Type B pancreatic cell (in vitro differentiated cells): ENCODE measurements at regions not wholly inside any gene's neighbourhood (a gene's known extent, or its start where the extent isn't known, plus 50 kb on each side); places are given as distances from the start of the nearest gene placed in this dataset.

ENCODE experiments used
- DNase-seq: peaks from one replicate; pipeline ENCODE4 v3.0.0; 2021; ENCODE audit warnings: mixed read lengths; ENCODE audit not compliant: unreplicated experiment; ENCODE audit errors: extremely low spot score
- H3K27ac Mint-ChIP-seq: 2 replicates; pipeline ENCODE4 v1.8.0; 2021; ENCODE audit warnings: mild to moderate bottlenecking, mixed read lengths
- H3K27me3 Mint-ChIP-seq: 2 replicates; pipeline ENCODE4 v1.8.0; 2021; ENCODE audit warnings: mixed read lengths
- H3K36me3 Mint-ChIP-seq: 2 replicates; pipeline ENCODE4 v1.8.0; 2021; ENCODE audit warnings: mixed read lengths
- H3K4me1 Mint-ChIP-seq: one replicate; pipeline ENCODE4 v1.8.0; 2021; ENCODE audit warnings: mixed read lengths; ENCODE audit not compliant: unreplicated experiment
- H3K4me3 Mint-ChIP-seq: 2 replicates; pipeline ENCODE4 v1.8.0; 2021; ENCODE audit warnings: mild to moderate bottlenecking, mixed read lengths
- H3K9me3 Mint-ChIP-seq: 2 replicates; pipeline ENCODE4 v1.8.0; 2021; ENCODE audit warnings: mixed read lengths
- TF ChIP-seq, protein P1 (sequence below): fragments of 200-600 bp; sonication (generic); conservative IDR thresholded peaks from 2 replicates; pipeline ENCODE4 v1.5.0; 2021; ENCODE audit warnings: antibody characterized with exemption, mild to moderate bottlenecking

DNA sequence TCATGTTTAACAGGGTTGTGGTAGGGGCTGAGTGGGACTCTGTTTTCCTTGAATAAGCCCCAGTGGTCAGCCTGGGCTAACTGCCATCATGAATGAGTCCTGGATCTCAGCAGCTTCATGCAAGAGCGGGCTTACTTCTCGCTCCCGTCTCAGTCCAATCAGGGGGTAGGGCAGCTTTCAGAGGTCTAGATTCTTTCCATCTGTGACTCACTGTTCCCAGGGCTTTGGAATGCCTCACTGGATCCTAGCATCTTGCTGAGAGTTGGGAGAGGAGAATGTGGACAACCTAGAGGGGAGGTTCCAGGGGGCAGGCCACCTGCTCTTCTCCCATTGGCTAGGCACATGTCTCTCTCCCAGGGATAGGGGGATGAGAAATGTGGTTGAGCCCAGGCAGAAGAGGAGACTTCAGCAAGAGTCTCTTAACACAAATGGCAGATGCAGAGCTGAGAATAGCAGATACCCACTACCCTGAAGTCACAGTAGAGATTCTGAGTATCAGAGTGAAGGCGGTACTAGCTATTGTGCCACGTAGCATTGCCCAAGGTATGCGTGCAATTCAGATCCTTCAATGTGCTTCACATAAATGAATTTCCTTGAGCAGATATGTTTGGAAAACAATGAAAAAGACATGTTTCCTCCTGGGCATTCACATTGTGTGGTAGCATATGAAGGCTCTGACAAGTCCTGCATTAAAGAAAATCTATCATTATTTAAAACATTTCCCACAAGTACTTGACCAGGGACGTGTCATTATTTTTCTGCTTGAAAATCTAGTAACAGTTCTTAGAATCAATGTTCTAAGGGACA is 257.7 kb upstream of the PROK2 start:
- H3K4me3 Mint-ChIP-seq, result no peak overlapping the region
- H3K9me3 Mint-ChIP-seq, result peaks cover 2% of the 10 kb centered on the region
- TF ChIP-seq, protein P1, sequence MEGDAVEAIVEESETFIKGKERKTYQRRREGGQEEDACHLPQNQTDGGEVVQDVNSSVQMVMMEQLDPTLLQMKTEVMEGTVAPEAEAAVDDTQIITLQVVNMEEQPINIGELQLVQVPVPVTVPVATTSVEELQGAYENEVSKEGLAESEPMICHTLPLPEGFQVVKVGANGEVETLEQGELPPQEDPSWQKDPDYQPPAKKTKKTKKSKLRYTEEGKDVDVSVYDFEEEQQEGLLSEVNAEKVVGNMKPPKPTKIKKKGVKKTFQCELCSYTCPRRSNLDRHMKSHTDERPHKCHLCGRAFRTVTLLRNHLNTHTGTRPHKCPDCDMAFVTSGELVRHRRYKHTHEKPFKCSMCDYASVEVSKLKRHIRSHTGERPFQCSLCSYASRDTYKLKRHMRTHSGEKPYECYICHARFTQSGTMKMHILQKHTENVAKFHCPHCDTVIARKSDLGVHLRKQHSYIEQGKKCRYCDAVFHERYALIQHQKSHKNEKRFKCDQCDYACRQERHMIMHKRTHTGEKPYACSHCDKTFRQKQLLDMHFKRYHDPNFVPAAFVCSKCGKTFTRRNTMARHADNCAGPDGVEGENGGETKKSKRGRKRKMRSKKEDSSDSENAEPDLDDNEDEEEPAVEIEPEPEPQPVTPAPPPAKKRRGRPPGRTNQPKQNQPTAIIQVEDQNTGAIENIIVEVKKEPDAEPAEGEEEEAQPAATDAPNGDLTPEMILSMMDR, result no peak
- no peak overlapping the region for H3K27ac Mint-ChIP-seq
- peaks cover 22% of the 10 kb centered on the region for H3K27me3 Mint-ChIP-seq
- DNase-seq, result no peak
- no peaks in the 10 kb centered on the region for H3K36me3 Mint-ChIP-seq
- H3K4me1 Mint-ChIP-seq, result peaks cover 17% of the 10 kb centered on the region

DNA sequence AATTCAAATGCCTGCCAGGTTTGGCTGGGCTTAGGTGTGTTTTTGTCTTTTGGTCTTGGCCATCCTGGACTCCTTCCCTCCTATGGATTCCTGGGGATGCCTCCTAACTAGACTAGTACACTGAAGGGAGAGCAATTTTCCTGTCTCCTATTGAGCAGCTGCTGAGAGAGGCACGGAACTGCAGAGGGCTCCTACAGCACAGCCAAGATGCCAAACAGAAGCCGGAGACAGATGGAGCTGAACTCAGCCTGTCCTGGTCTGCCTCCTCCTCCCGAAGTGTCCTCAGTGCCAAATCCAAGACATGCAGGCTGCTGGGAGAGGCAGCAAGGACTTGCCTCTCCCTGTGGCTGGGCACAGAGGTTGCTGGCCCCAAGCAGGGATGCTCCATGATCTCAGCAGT is 256.6 kb upstream of the PROK2 start:
- H3K4me3 Mint-ChIP-seq, result no peak overlapping the region
- H3K27ac Mint-ChIP-seq, result no peak overlapping the region
- DNase-seq, result no peak
- peaks cover 29% of the 10 kb centered on the region for H3K27me3 Mint-ChIP-seq
- TF ChIP-seq, protein P1, result no peak
- H3K4me1 Mint-ChIP-seq, result peaks cover 17% of the 10 kb centered on the region
- no peaks in the 10 kb centered on the region for H3K36me3 Mint-ChIP-seq
- peaks cover 4% of the 10 kb centered on the region for H3K9me3 Mint-ChIP-seq

DNA sequence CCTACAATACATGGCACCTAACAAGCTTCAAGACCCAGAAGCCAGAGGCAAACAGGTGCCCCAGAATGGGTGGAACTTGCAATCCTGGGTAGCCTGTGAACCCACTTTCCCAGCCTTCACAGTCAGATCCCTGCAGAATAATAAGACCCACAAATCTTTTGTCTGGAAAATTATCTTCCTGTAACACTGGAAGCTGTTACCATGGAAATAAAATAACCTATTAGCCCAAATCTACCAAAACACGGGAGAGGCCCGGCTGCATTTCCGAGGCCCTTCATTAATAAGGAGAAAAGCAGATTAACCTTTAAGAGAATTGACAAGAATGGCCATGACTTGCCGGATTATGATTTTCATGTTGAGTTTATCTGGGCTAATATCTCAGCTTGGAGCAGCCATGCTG is 256.1 kb upstream of the PROK2 start:
- H3K27ac Mint-ChIP-seq, result no peak overlapping the region
- TF ChIP-seq, protein P1, result no peak
- H3K36me3 Mint-ChIP-seq, result no peaks in the 10 kb centered on the region
- peaks cover 4% of the 10 kb centered on the region for H3K9me3 Mint-ChIP-seq
- peaks cover 29% of the 10 kb centered on the region for H3K27me3 Mint-ChIP-seq
- no peak for DNase-seq
- H3K4me1 Mint-ChIP-seq, result peaks cover 17% of the 10 kb centered on the region
- H3K4me3 Mint-ChIP-seq, result no peak overlapping the region

DNA sequence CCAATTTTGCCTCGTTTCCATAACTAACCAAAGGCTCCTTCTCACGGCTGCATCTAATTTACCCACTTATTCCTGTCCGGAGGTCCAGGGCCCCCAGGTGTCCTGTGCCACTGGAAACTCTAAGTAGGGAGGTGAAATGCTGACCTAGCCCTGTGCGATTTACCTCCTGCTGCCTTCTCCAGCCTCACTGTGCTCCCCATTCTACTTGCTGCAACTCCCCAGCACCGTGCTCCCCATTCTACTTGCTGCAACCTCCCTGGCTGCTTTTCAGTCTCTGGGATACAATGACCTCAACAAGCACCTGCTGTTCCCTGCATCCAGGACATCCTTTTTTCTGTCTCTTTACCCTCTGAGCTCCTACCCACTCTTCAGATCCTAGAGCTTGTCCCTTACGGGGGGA is 254.7 kb upstream of the PROK2 start:
- Mint-ChIP-seq H3K27me3 (peaks cover 29% of the 10 kb centered on the region), H3K9me3 (peaks cover 4% of the 10 kb centered on the region), H3K27ac (no peak overlapping the region), H3K4me3 (no peak overlapping the region), H3K36me3 (no peaks in the 10 kb centered on the region), H3K4me1 (peaks cover 17% of the 10 kb centered on the region)
- TF ChIP-seq, protein P1, result no peak
- DNase-seq, result no peak

DNA sequence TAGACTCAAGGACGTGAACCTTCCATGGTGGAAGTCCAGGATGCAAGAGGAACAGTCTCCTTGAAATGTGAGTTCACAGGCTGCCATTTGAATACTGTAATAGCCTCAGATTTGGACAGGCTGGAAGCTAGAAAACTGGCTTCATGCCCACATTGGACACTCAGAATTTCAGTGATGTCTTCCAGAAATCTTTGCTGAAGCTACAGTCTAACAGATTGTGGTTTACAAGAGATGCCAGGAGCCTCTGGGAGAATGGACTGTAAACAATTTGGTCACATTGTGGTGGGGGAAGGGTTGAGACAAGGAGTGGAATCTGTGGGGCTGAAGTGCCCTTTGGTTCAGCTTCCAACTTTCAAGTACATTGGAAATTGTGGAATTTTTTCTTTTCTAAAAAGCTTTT is 252.0 kb upstream of the PROK2 start:
- TF ChIP-seq, protein P1, result no peak
- Mint-ChIP-seq H3K4me3 (no peak overlapping the region), H3K4me1 (peaks cover 5% of the 10 kb centered on the region), H3K36me3 (no peaks in the 10 kb centered on the region), H3K27ac (no peak overlapping the region), H3K27me3 (peaks cover 26% of the 10 kb centered on the region), H3K9me3 (peaks cover 4% of the 10 kb centered on the region)
- no peak for DNase-seq
